Trophoblast cell (in vitro differentiated cells and primary cell): ENCODE measurements at regions not wholly inside any gene's neighbourhood (a gene's known extent, or its start where the extent isn't known, plus 50 kb on each side); places are given as distances from the start of the nearest gene placed in this dataset.

Source experiments
- DNase-seq, 2 donors: peaks; one replicate each; pipeline ENCODE4 v3.0.0-alpha.2; 2016
- H2AFZ ChIP-seq: 2 replicates; pipeline ENCODE4 v1.6.1; 2013; ENCODE audit warnings: low read length, moderate library complexity, mild to moderate bottlenecking; ENCODE audit not compliant: insufficient read depth, poor library complexity
- H2AK5ac ChIP-seq: 2 replicates; pipeline ENCODE4 v1.6.1; 2013; ENCODE audit warnings: mild to moderate bottlenecking, low read length
- H2BK120ac ChIP-seq: 2 replicates; pipeline ENCODE4 v1.6.1; 2013; ENCODE audit warnings: low read length, mild to moderate bottlenecking, moderate library complexity; ENCODE audit not compliant: insufficient read depth, poor library complexity
- H2BK12ac ChIP-seq: 2 replicates; pipeline ENCODE4 v1.6.1; 2013; ENCODE audit warnings: mild to moderate bottlenecking, low read length, moderate library complexity
- H2BK5ac ChIP-seq: 2 replicates; pipeline ENCODE4 v1.6.1; 2013; ENCODE audit warnings: low read length, low read depth, moderate library complexity, mild to moderate bottlenecking; ENCODE audit not compliant: poor library complexity
- H3K14ac ChIP-seq: 2 replicates; pipeline ENCODE4 v1.6.1; 2013; ENCODE audit warnings: mild to moderate bottlenecking, low read length
- H3K18ac ChIP-seq: 2 replicates; pipeline ENCODE4 v1.6.1; 2013; ENCODE audit warnings: mild to moderate bottlenecking, low read length
- H3K23ac ChIP-seq: 2 replicates; pipeline ENCODE4 v1.6.1; 2013; ENCODE audit warnings: low read length
- H3K27ac ChIP-seq: 2 replicates; pipeline ENCODE4 v1.5.1; 2013; ENCODE audit warnings: low read depth, mild to moderate bottlenecking, inconsistent platforms, low read length, moderate library complexity
- H3K27me3 ChIP-seq: 2 replicates; pipeline ENCODE4 v1.6.1; 2013; ENCODE audit warnings: inconsistent platforms, mild to moderate bottlenecking, low read length, moderate library complexity; ENCODE audit not compliant: insufficient read depth
- H3K36me3 ChIP-seq, 2 experiments: 1 replicate in 1 of 2; 2 replicates in 1 of 2; pipeline ENCODE4 v1.6.1; 2013; ENCODE audit warnings: low read length in 2 of 2, mild to moderate bottlenecking in 2 of 2, moderate library complexity in 1 of 2; ENCODE audit not compliant: insufficient read depth in 2 of 2, control insufficient read depth in 1 of 2
- H3K4ac ChIP-seq: 2 replicates; pipeline ENCODE4 v1.6.1; 2013; ENCODE audit warnings: low read depth, mild to moderate bottlenecking, low read length, moderate library complexity
- H3K4me1 ChIP-seq, 2 experiments: 1 replicate in 1 of 2; 2 replicates in 1 of 2; pipeline ENCODE4 v1.6.1; 2013; ENCODE audit warnings: low read length in 2 of 2, mild to moderate bottlenecking in 2 of 2, moderate library complexity in 1 of 2; ENCODE audit not compliant: insufficient read depth in 2 of 2, control insufficient read depth in 1 of 2
- H3K4me2 ChIP-seq: 2 replicates; pipeline ENCODE4 v1.6.1; 2013; ENCODE audit warnings: inconsistent platforms, mild to moderate bottlenecking, low read length, moderate library complexity
- H3K4me3 ChIP-seq: 2 replicates; pipeline ENCODE4 v1.5.1; 2013; ENCODE audit warnings: mild to moderate bottlenecking, low read depth, low read length, inconsistent platforms
- H3K79me1 ChIP-seq: one replicate; pipeline ENCODE4 v1.6.1; 2013; ENCODE audit warnings: low read length
- H3K79me2 ChIP-seq: 2 replicates; pipeline ENCODE4 v1.6.1; 2013; ENCODE audit warnings: low read length, mild to moderate bottlenecking; ENCODE audit not compliant: control insufficient read depth, insufficient read depth, poor library complexity
- H3K9ac ChIP-seq: 2 replicates; pipeline ENCODE4 v1.6.1; 2013; ENCODE audit warnings: mild to moderate bottlenecking, low read length
- H3K9me3 ChIP-seq: 2 replicates; pipeline ENCODE4 v1.6.1; 2013; ENCODE audit warnings: low read depth, mild to moderate bottlenecking, control low read depth, inconsistent platforms, low read length; ENCODE audit not compliant: insufficient read depth
- H4K12ac ChIP-seq: 2 replicates; pipeline ENCODE4 v1.6.1; 2013; ENCODE audit warnings: low read depth, mild to moderate bottlenecking, low read length, moderate library complexity
- H4K8ac ChIP-seq: 2 replicates; pipeline ENCODE4 v1.6.1; 2013; ENCODE audit warnings: low read depth, mild to moderate bottlenecking, low read length, moderate library complexity
- H4K91ac ChIP-seq: one replicate; pipeline ENCODE4 v1.6.1; 2013; ENCODE audit warnings: low read depth, mild to moderate bottlenecking, low read length, moderate library complexity
- WGBS: extraction: QIAGEN DNeasy Blood & Tissue Kit; methylation state at CpG from one replicate; pipeline ENCODE4 v1.1.7; 2013; ENCODE audit warnings: missing lambda C conversion rate; ENCODE audit not compliant: insufficient read length, insufficient coverage; ENCODE audit errors: extremely low coverage; 5-methylcytosine and 5-hydroxymethylcytosine counted together

DNA sequence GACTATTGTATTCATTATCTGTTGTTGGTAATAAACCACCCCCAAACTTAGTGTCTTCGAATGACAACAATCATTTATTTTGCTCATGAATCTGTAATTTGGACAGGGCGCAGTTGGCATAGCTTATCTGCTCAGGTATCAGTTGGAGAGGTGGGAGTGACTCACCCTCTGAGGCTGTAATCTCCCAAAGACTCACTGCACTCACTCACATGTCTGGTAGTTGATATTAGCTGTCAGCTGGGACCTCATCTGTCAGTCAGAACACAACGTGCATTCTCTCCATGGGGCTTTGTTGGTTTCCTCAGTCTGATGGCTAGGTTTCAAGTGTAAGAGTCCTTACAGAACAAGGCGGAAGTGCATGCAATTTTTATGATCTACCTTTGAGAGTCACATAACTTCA is 183.5 kb upstream of the PRNP start:
- H3K36me3 ChIP-seq, result no peaks in the 10 kb centered on the region
- H2BK12ac ChIP-seq, result no peak overlapping the region
- no peak overlapping the region for H2BK5ac ChIP-seq
- H3K4me1 ChIP-seq, result no peaks in the 10 kb centered on the region
- no peak overlapping the region for H4K8ac ChIP-seq
- no peak overlapping the region for H3K9ac ChIP-seq
- H3K18ac ChIP-seq, result no peak overlapping the region
- no peak overlapping the region for H3K27ac ChIP-seq
- no peak overlapping the region for H4K12ac ChIP-seq
- H3K4me3 ChIP-seq, result no peak overlapping the region
- no peaks in the 10 kb centered on the region for H3K79me2 ChIP-seq
- H3K14ac ChIP-seq, result no peak overlapping the region
- no peak overlapping the region for H2AFZ ChIP-seq
- H2AK5ac ChIP-seq, result no peak overlapping the region
- no peak overlapping the region for H3K23ac ChIP-seq
- no peak overlapping the region for H4K91ac ChIP-seq
- no peak overlapping the region for H3K4ac ChIP-seq
- no peaks in the 10 kb centered on the region for H3K79me1 ChIP-seq
- peak in 1 of 2 donors; percentile 20 for DNase-seq
- no peak overlapping the region for H3K4me2 ChIP-seq
- no peak overlapping the region for H2BK120ac ChIP-seq
- WGBS, result no CpG with 5 or more reads among the region's 4 CpGs
- H3K9me3 ChIP-seq, result peaks cover 6% of the 10 kb centered on the region
- no peaks in the 10 kb centered on the region for H3K27me3 ChIP-seq

DNA sequence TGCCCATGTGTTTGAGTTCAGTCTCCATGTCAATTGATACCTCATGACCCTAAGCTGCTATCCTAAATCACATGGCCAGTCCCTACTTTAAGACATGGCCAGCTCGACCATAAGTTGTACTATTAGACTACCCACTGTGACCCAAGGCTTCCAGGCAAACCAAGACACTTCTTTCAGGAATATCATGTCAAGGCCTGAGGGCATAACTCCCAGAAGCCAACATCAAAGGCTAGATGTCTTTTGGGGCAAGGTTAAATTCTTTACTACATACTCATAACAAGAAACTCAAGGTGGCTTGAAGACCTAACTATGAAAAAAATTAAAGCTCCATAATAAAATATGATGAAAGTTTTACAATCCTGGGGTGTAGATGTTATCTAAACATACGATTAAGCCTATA is 192.9 kb upstream of the PRNP start:
- WGBS, result no CpG with 5 or more reads among the region's 2 CpGs
- H4K12ac ChIP-seq, result no peak overlapping the region

DNA sequence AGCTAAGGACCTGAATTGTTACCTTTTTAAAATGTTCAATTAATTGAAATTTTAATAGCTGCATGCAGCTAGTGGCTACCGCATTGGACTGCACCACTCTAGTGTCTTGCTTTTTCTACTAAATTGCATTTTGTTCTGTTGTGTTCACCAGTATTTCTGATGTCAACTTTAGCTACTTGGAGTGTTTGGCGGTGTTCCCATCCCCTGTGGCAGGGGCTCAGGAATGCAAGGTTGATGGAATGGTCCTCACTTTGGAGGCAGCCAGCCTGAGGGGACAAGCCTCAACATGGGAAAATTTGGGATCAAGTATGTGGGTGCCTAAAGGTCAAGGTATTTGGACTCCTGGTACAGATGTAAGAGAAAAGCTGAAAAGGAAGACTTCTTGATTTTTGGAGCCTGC is 194.6 kb upstream of the PRNP start:
- H3K4me2 ChIP-seq, result no peak overlapping the region
- H3K23ac ChIP-seq, result no peak overlapping the region
- H3K27ac ChIP-seq, result no peak overlapping the region
- H2BK12ac ChIP-seq, result no peak overlapping the region
- H4K8ac ChIP-seq, result no peak overlapping the region
- no peak overlapping the region for H3K4ac ChIP-seq
- H3K9me3 ChIP-seq, result no peaks in the 10 kb centered on the region
- no peak for DNase-seq
- H2BK120ac ChIP-seq, result no peak overlapping the region
- no CpG with 5 or more reads among the region's 2 CpGs for WGBS
- H3K36me3 ChIP-seq, result no peaks in the 10 kb centered on the region
- no peak overlapping the region for H3K4me3 ChIP-seq
- no peak overlapping the region for H4K91ac ChIP-seq
- H3K79me1 ChIP-seq, result no peaks in the 10 kb centered on the region
- H2AK5ac ChIP-seq, result no peak overlapping the region
- peaks cover 0 to 8% of the 10 kb centered on the region in 2 experiments for H3K4me1 ChIP-seq
- H2BK5ac ChIP-seq, result no peak overlapping the region
- no peak overlapping the region for H2AFZ ChIP-seq
- H3K27me3 ChIP-seq, result no peaks in the 10 kb centered on the region
- no peak overlapping the region for H3K14ac ChIP-seq
- no peak overlapping the region for H3K9ac ChIP-seq
- no peak overlapping the region for H4K12ac ChIP-seq
- H3K18ac ChIP-seq, result no peak overlapping the region
- H3K79me2 ChIP-seq, result no peaks in the 10 kb centered on the region

More for the DNA sequence above, 192.9 kb upstream of the PRNP start:
- Histone ChIP-seq H3K9me3 (no peaks in the 10 kb centered on the region), H2BK12ac (no peak overlapping the region), H3K4me3 (no peak overlapping the region), H2BK5ac (no peak overlapping the region), H4K91ac (no peak overlapping the region), H2BK120ac (no peak overlapping the region), H3K9ac (no peak overlapping the region), H3K36me3 (no peaks in the 10 kb centered on the region), H3K4me1 (peaks cover 0 to 8% of the 10 kb centered on the region in 2 experiments), H3K4ac (no peak overlapping the region), H3K14ac (no peak overlapping the region), H3K79me2 (no peaks in the 10 kb centered on the region), H2AK5ac (no peak overlapping the region), H3K27me3 (no peaks in the 10 kb centered on the region), H3K79me1 (no peaks in the 10 kb centered on the region), H4K8ac (no peak overlapping the region), H3K23ac (no peak overlapping the region), H3K4me2 (no peak overlapping the region), H3K27ac (no peak overlapping the region), H2AFZ (no peak overlapping the region), H3K18ac (no peak overlapping the region)
- DNase-seq, result peak in 1 of 2 donors; percentile 7

DNA sequence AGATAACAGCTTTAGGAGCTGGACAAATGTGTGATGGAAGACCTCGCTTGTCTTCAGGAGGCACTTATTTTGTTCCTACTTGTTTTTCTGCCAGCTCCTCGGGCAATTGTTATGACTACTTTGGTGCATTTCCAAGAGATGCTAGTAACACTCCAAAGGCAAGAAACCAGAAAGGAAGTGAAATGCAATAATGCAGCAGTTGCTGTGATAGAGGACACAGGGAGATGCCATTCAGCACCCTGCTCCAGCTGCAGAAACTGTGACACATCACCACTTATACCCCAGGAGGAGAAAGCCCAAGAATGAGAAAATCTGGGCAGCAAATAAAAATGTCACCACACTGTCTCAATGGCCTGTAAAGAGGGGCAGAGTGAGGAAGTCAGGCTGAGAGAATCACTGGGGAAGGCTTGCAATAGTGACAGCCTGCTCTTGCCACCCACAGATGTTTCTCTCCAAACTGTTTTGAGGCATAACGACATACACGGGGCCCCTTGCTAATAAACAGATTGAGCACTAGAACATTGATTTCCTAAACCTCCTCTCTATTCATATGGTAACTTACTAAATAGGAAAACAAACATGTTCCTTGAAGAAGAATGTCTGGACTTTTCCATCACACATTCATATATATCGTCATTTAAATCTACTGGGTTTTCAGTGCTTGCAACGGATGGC is 195.5 kb upstream of the PRNP start:
- Histone ChIP-seq H2AFZ (no peak overlapping the region), H2BK5ac (no peak overlapping the region), H3K23ac (no peak overlapping the region), H3K4me1 (peaks cover 0 to 8% of the 10 kb centered on the region in 2 experiments), H3K18ac (no peak overlapping the region), H3K27me3 (no peaks in the 10 kb centered on the region), H4K91ac (no peak overlapping the region), H3K14ac (no peak overlapping the region), H4K8ac (no peak overlapping the region), H2BK12ac (no peak overlapping the region), H3K79me2 (no peaks in the 10 kb centered on the region), H3K27ac (no peak overlapping the region), H3K9me3 (no peaks in the 10 kb centered on the region), H3K9ac (no peak overlapping the region), H2BK120ac (no peak overlapping the region), H3K79me1 (no peaks in the 10 kb centered on the region), H4K12ac (no peak overlapping the region), H3K36me3 (no peaks in the 10 kb centered on the region), H3K4me2 (no peak overlapping the region), H3K4ac (no peak overlapping the region), H2AK5ac (no peak overlapping the region), H3K4me3 (no peak overlapping the region)
- DNase-seq, result no peak
- no CpG with 5 or more reads among the region's 6 CpGs for WGBS
